PC-9 (cell line): ENCODE measurements at regions not wholly inside any gene's neighbourhood (a gene's known extent, or its start where the extent isn't known, plus 50 kb on each side); places are given as distances from the start of the nearest gene placed in this dataset.

ENCODE experiments used
- EZH2 ChIP-seq: fragments of 200-600 bp; sonication (generic); IDR thresholded peaks from 2 replicates; pipeline ENCODE4 v1.8.0; 2017; ENCODE audit warnings: antibody characterized with exemption, low read depth
- TF ChIP-seq, protein P1 (sequence below): fragments of 200-600 bp; sonication (generic); conservative IDR thresholded peaks from 2 replicates; pipeline ENCODE4 v1.6.1; 2017; ENCODE audit warnings: mixed run types, antibody characterized with exemption, mild to moderate bottlenecking, moderate library complexity

DNA sequence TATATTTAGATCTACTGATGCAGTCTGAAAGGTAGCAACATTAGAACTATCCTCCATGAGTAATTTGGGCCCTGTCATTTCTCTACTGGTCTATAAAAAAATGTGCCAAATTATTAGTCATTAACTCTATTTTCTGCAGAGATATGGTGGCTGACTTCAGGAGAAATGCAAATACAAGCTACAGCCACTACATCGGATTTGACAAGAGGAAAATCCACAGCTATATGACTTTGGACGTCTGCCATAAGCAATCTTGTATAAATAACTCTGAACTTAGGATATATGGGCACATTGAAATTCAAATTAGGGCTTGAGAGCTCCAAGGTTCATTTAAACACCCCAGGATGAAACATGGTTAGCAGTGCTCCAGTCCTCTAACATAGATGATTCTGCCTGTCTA is 983.0 kb upstream of the LRFN5 start:
- TF ChIP-seq, protein P1, sequence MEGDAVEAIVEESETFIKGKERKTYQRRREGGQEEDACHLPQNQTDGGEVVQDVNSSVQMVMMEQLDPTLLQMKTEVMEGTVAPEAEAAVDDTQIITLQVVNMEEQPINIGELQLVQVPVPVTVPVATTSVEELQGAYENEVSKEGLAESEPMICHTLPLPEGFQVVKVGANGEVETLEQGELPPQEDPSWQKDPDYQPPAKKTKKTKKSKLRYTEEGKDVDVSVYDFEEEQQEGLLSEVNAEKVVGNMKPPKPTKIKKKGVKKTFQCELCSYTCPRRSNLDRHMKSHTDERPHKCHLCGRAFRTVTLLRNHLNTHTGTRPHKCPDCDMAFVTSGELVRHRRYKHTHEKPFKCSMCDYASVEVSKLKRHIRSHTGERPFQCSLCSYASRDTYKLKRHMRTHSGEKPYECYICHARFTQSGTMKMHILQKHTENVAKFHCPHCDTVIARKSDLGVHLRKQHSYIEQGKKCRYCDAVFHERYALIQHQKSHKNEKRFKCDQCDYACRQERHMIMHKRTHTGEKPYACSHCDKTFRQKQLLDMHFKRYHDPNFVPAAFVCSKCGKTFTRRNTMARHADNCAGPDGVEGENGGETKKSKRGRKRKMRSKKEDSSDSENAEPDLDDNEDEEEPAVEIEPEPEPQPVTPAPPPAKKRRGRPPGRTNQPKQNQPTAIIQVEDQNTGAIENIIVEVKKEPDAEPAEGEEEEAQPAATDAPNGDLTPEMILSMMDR = no peak
- TF ChIP-seq EZH2 = no peak
